NCI-H526 (cell line): ENCODE measurements at regions not wholly inside any gene's neighbourhood (a gene's known extent, or its start where the extent isn't known, plus 50 kb on each side); places are given as distances from the start of the nearest gene placed in this dataset.
A peak's percentile ranks its signal among the peaks of the same experiment; 100 is the strongest.
"Not testable (repeated sequence)": the region's sequence is repeated elsewhere in the genome, so short reads cannot be mapped to it uniquely, and the experiment has no call there.

Experiments
- DNase-seq, 2 experiments: peaks; one replicate each; lab custom pipeline; 2025; lab: John Stamatoyannopoulos, UW

- DNase-seq: no peak
These were observed 221.4 kb downstream of the ARL4C start for GRCh38 chr2:234275515-234275914.

- DNase-seq: no peak
These were observed 222.8 kb downstream of the ARL4C start for GRCh38 chr2:234273887-234274584.

DNA sequence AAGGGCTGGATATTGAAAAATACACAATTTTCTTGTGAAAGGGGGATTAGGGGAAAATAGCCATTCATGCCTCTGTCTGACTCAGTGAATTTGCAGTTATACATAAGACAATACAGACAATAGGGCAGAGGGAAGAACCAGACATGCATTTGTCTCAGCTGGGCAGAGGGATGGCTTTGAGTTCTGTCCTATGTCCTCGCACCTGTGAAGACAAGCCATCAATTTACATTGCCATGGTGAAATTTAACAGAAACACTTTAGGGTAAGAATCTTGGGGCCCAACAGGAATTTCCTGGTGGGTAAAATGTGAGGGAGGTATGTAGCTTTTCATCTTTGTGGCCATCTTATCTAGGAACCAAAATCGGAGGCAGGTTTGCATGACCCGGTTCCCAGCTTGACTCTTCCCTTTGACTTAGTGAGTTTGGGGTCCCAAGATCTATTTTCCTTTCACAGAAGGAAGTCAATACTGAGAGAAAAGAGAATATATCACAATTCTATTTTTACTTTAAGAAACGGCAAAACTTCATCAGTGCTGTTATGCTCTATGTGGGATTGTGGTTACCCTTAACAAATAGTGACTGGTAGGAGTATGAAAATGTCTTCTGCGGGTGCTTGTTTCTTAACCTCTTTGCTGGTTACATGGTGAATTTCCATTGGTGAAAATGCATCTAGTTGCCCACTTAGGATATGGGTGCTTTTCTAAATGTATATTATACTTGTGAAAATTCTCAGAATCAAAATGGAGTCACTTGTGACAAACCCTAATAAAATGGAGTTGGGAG, 221.8 kb downstream of the SPP2 start:
- DNase-seq: no peak

DNA sequence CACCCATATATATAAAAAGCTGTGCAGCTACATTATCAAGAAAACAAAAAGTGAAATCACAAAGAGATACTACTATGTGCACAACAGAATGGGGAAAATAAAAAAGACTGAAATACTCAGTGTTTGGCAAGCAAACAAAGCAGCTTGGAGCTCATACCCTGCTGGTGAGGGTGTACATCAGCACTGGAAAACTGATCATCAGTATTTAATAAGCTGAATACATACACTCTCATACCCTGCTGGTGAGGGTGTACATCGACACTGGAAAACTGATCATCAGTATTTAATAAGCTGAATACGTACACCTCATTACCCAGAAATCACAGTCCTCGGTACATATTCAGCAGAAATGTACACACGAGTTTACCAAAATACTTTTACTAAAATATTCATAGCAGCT, 220.8 kb downstream of the SPP2 start:
- DNase-seq: no peak

DNA sequence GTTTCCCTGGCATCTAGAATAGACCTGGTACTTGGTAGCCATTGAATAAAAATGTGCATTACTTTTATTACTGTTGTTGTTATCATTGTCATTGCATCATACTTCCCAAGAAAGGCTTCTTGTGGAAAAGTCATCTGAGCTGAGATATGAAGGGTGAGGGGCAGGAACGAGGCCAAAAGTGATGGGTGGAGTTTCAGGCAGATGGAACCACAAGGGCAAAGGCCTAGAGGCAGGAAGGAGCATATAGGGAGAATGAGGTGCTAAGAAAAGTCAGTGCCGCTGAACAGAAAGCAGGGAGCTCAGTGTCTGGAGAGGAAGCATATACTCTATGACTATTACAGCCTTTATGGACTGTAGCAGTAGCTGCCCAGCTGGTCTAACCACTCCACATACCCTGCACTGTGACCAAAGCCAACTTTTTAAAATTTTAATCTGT, 219.3 kb downstream of the SPP2 start:
- DNase-seq: no peak

DNA sequence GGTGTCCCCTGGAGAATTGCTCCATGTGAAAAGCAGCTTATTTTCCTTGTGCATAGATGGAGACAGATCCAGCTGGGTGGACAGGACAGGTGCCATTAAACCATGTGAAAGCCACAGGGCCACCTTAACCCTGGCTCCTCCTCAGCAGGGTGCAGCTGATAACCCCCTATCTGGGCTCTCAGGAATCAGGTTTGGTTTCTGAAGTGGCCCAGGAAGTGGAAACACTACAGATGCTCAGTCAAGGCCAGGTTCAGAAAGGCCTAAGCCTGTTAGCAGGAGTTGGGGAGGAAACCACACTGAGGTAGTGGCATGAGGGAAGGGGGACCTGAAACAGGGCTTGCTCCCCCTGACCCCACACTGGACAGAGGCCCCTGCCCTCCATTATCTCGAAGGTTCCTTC, 217.0 kb downstream of the SPP2 start:
- no peak for DNase-seq

DNA sequence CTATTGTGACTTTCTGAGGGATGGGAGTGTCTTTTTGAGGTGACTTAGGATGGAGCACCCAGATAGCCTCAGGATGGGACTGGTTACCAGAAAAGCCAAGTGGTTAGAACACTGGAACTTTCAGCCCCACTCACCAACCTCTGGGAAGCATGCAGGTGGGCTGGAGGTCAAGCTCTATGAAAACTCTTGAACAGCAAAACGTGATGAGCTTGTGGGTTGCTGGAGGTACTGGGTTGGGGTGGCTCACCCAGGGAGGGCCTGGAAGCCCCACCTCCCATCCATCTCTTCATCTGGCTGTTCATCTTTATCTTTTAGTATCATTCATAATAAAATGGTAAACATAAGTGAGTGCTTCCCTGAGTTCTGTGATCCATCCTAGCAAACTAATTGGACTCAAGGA, 216.4 kb downstream of the SPP2 start:
- no peak for DNase-seq

- no peak for DNase-seq
These were observed 214.7 kb downstream of the SPP2 start for GRCh38 chr2:234265206-234265605.

DNA sequence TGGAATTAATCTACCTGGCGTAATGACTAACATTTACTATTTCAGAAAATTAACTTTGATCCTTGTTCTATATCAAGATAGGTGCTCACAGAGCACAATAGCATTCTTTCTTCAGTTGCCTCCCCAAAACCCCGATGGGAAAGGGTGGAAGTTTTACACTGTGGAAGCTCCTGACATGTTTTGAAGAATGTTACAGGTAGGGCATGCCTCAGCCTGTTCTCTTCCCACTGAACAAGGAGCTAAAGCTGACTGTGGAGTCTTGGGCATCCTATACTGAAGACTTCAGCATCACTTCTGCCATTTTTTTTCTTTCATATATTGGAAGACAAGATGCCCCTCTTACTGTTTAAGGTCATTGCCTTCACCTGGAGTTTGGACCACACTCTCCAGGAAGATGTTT, 211.2 kb downstream of the SPP2 start:
- no peak for DNase-seq

GRCh38 chr2:234259440-234259839, 208.9 kb downstream of the SPP2 start:
- no peak for DNase-seq

- DNase-seq: no peak
These were observed 208.2 kb downstream of the SPP2 start for GRCh38 chr2:234258562-234259141.

GRCh38 chr2:234257859-234258561, 207.5 kb downstream of the SPP2 start:
- DNase-seq: peak in 1 of 2 experiments; percentile 54

DNA sequence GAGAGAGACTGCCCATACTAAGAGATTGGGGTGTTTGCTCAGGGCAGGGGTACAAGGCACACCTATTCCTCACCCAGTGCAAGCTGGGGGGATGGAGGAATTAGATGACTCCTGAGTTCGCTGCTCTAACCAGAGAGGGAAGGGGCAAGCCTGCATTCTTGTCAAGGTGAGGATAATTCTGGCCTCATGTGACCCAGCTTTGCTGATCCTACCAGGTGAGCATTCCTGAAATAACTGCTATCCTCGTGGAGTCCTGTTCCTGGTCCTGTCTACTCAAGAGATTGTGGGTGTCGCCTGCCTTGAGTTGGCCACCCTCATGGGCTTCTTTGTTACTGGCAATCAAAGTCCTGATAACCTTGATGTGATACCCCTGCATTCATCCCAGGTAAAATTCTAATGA, 206.0 kb downstream of the SPP2 start:
- no peak for DNase-seq

DNA sequence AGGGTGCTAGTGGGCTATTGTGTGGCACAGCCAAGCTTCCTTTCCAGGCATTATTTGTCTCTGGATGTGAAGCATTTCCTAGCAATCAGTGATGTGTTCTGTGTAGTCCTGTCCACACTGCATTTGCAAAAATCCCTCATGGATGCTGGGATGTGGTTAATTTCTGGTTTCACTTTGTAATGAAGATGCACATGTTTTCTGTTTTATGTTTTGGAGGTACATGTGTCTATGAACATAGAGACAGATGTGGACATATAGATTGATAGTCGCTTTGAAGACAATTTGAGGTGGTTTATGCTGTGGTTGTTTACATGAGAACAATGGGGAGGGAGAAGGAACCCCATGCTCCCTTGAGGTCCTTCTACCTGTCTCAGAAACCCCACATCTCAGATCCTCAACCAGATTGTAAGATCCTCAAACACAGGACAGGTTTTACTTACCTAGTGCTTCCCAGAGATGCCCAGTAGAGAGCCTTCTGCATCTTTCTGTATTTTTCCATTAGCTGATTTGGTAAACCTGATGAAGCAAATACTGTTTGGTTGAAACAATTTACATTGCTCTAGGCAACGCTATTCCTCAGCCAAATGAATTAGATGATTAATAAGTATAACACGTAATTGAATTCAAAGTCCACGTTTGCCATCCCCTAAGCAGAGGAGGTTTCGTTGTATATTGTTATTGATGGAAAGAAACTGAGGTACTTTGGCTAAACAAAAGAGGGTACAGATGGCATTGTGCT, 204.4 kb downstream of the SPP2 start:
- DNase-seq: no peak

DNA sequence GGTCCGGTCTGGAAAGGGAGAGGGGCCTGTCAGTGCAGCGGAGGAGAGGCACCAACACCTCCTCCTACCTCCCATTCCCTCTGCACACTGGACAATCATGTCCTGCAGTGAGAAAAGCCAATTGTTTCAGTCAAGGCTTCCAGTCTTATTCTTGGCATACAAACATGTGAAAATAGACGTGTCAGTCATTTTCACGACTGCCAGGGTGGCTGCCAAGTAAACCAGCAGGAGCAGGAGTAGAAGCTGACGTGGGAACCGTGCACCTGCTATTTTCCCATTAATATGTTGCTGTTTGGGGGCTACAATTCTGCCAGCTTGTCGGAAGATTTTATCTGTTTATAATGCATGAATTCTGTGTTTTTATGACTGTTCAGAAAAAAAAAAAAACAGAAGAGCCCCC, 202.3 kb downstream of the SPP2 start:
- DNase-seq: no peak

DNA sequence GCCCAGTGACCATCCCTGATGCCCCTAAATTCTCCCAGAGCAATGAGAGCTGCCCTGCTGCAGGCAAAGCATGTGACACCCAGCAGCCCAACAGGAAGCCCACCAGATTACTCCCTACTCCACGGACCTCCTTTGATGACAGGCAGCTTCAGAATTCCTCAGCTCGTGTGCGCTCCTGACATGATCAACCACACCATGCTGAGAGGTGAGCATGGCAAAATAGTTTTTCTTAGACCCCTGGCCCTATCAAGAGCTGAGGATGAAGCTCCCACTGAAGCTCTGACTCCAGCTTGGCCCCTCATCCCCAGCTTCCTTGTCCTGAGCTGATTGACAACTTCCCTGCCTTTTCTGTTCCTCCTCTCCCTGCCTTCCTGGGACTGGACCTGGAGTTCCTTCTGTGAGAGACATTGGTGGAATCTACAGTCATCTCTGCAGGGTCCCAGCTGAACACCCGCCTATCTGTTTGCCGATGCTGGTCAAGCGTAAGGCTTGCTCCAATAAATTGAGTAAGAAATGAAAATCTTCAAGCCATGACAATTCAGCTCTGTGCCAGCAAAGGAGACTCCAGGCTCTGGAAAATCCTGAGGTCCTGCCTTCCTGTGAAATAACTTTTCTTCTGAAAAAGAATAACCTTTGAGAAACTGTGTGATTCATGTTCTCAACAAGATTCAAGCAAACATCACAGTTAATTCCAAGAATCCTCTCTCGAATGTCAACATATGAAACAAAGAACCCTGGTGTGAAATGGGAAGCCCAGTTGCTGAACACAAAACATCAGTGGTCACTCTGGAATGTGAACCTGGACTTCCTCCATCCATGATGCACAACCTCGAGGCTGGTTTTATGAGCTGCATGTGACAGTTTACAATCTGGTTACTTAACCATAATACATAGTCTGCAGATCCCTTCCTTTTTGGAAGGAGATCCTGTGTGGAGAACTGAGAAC, 201.1 kb downstream of the SPP2 start:
- DNase-seq: no peak

GRCh38 chr2:234250926-234251325, 200.4 kb downstream of the SPP2 start:
- no peak for DNase-seq

- no peak for DNase-seq
These were observed 199.4 kb downstream of the SPP2 start for GRCh38 chr2:234249873-234250272.

DNA sequence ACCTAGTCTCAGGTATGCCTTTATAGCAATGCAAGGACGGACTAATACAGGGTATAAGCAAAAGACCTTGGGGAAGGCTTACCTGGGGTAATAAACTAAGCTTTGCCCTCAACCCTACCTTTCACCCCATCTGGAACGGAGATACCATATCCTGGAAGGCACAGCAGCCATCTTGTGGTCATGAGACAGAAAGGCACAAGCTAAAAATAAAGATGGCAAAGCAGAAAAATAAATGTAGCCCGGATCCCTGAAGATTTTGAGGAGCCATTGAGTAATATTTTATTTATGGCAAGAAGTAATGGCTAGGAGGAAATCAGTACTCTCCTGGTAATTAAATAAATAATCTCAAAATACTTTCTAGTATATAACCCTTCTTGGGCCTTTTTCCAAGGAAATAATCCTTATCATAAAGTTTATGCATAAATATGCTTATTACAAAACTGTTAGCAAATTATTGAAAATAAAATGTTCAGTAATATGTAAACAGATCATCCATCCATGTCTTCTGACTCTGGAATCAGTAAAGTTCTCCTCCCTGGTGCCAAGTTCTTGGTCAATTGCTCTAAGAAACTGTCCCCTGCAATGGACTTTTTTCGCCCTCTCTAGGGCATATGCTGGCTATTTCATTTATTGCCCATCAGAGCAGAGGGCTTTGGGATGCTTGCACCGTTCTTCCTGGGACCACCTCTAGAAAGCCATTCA, 198.7 kb downstream of the SPP2 start:
- DNase-seq: no peak

DNA sequence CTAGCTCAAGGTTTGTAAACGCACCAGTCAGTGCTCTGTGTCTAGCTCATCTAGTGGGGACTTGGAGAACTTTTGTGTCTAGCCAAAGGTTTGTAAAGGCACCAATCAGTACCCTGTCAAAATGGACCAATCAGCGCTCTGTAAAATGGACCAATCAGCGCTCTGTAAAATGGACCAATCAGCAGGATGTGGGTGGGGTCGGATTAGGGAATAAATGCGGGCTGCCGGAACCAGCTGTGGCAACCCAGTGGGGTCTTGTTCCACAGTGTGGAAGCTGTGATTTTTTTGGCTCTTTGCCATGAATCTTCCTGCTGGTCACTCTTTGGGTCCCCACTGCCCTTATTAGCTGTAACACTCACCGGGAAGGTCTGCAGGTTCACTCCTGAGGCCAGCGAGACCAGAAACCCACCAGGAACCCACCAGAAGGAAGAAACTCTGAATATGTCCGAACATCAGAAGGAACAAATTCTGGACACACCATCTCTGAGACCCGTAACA, 197.8 kb downstream of the SPP2 start:
- DNase-seq: not testable (repeated sequence)
